Adrenal gland (tissue), 9 donors: ENCODE measurements at regions not wholly inside any gene's neighbourhood (a gene's known extent, or its start where the extent isn't known, plus 50 kb on each side); places are given as distances from the start of the nearest gene placed in this dataset.
"Not testable (repeated sequence)": the region's sequence is repeated elsewhere in the genome, so short reads cannot be mapped to it uniquely, and the experiment has no call there.

Experiments
- DNase-seq, 7 donors: peaks; one replicate each; pipeline ENCODE4 v3.0.0-alpha.2; 2019 to 2020
- H3K27ac ChIP-seq, 5 donors: fragments of 200-600 bp; sonication (generic) in 4 of 5; 1 replicate in 3 of 5; 2 replicates in 2 of 5; pipeline versions ENCODE4 v1.5.1 to v1.8.0; 2016 to 2020; ENCODE audit warnings: mild to moderate bottlenecking in 1 of 5
- H3K27me3 ChIP-seq: fragments of 200-600 bp; 2 replicates; pipeline ENCODE4 v1.8.0; 2021
- H3K36me3 ChIP-seq, 2 donors: fragments of 200-600 bp; replicated peaks in 1 of 2; 1 replicate in 1 of 2; 2 replicates in 1 of 2; pipeline versions ENCODE4 v1.5.1 to v1.8.0; 2018 to 2022
- H3K4me1 ChIP-seq, 2 donors: fragments of 200-600 bp; replicated peaks in 1 of 2; 1 replicate in 1 of 2; 2 replicates in 1 of 2; pipeline versions ENCODE4 v1.5.1 to v1.8.0; 2018 to 2021
- H3K4me3 ChIP-seq, 4 donors: fragments of 200-600 bp; sonication (generic) in 3 of 4; one replicate each; pipeline ENCODE4 v1.5.1; 2016 to 2018
- H3K9me3 ChIP-seq, 3 donors: fragments of 200-600 bp; sonication (generic) in 1 of 3; replicated peaks in 1 of 3; 1 replicate in 2 of 3; 2 replicates in 1 of 3; pipeline versions ENCODE4 v1.5.1 to v1.8.0; 2016 to 2021
- CTCF ChIP-seq, 6 experiments: fragments of 450-650 bp in 4 of 6; fragments of 200-600 bp in 2 of 6; sonication (generic) in 1 of 6; IDR thresholded peaks; 1 replicate in 5 of 6; 2 replicates in 1 of 6; pipeline versions ENCODE4 v1.5.1 to v1.8.0; 2016 to 2021; ENCODE audit warnings: antibody characterized with exemption in 6 of 6, mild to moderate bottlenecking in 2 of 6, moderate library complexity in 1 of 6
- POLR2A ChIP-seq, 2 donors: fragments of 450-650 bp; IDR thresholded peaks; one replicate each; pipeline ENCODE4 v1.6.1; 2017; ENCODE audit warnings: antibody characterized with exemption in 2 of 2, mild to moderate bottlenecking in 2 of 2, moderate library complexity in 1 of 2
- WGBS, 4 donors: extraction: QIAGEN DNeasy Blood & Tissue Kit in 2 of 4; methylation state at CpG; one replicate each; pipeline versions ENCODE4 v1.1.5 to v1.1.7; 2013 to 2017; 5-methylcytosine and 5-hydroxymethylcytosine counted together
- intact Hi-C, 2 donors: fragments of 100-400 bp; cut with DNase I; formaldehyde crosslinking; loops; one replicate each; pipeline versions ENCODE4 v1.14.1 to v1.15.0; 2022 to 2023
- donor health status: healthy with polysubstance abuse.
- donor health status: Bipolar disorder and iron deficiency.
- donor health status: DM: yes; HTN: yes; CAD: no.
- donor health status: DM: no; HTN: no; CAD: no.
- donor health status: DM: no; HTN: no; CAD: no.

DNA sequence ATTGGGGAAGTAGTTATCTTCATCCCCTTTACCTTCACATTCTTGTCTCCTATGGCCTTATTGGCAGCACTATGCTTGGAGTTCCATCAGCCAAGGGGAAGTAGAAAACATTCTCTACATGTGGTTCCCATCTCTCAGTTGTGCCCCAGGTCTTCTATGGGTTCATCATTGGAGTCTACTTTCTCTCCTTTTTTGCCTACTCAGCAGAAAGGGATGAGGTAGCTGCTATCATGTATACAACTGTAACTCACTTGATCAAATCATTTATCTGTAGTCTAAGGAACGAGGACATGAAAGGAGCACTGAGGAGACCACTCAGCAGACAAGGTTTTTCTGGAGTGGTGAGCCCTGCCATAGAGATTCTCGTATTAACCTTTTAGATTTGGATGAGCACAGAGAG, 119.0 kb upstream of the OR13H1 start:
- Histone ChIP-seq H3K9me3 (no peaks in the 10 kb centered on the region), H3K4me3 (no peak overlapping the region), H3K4me1 (no peaks in the 10 kb centered on the region), H3K36me3 (no peaks in the 10 kb centered on the region), H3K27ac (no peak overlapping the region), H3K27me3 (no peaks in the 10 kb centered on the region)
- WGBS, 4 donors, result 29 to 55% (median 42%) methylated on average over 1 to 2 of the region's 2 CpGs
- no peak for TF ChIP-seq CTCF (IDR thresholded peaks at IDR 0.05)
- no peak for TF ChIP-seq POLR2A (IDR thresholded peaks at IDR 0.05)
- intact Hi-C loops, result no loop called here
- no peak for DNase-seq

- intact Hi-C loops, H3K36me3 ChIP-seq, DNase-seq, H3K4me1 ChIP-seq, H3K9me3 ChIP-seq, H3K4me3 ChIP-seq, H3K27me3 ChIP-seq, H3K27ac ChIP-seq: not testable (repeated sequence)
- whole genome bisulfite sequencing, 4 donors, result 71 to 83% (median 80%) methylated on average over 1 of the region's 1 CpG
Measured at GRCh38 chrX:131430465-131430864, 113.4 kb upstream of the OR13H1 start.

DNA sequence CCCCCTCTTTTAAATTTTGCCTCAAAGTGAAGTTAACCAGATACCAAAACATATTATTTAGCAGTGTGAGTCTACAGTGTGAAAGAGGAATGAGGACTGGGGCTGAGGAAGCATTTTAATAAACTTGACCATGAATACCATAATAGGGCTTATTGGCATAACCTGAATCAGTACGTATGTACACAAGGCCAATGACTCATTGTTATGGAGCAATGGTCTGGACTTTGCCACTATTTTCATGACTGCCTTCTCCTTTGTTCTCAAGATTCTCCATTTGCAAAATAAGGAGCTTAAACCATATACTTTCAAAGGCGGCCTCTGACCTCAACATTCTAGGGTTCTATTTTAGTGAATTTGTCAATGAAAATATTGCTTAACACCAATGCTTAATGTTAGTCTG, 102.8 kb upstream of the OR13H1 start:
- intact Hi-C loops, result no loop called here
- WGBS, 4 donors, result 41 to 71% (median 54%) methylated on average over 2 of the region's 2 CpGs
- no peak for TF ChIP-seq CTCF (IDR thresholded peaks at IDR 0.05)
- no peak for TF ChIP-seq POLR2A (IDR thresholded peaks at IDR 0.05)
- Histone ChIP-seq H3K4me1 (no peaks in the 10 kb centered on the region), H3K9me3 (no peaks in the 10 kb centered on the region), H3K27ac (no peak overlapping the region), H3K4me3 (no peak overlapping the region), H3K27me3 (no peaks in the 10 kb centered on the region), H3K36me3 (no peaks in the 10 kb centered on the region)
- DNase-seq, result no peak

- Histone ChIP-seq H3K4me1 (no peaks in the 10 kb centered on the region), H3K27ac (no peak overlapping the region), H3K36me3 (no peaks in the 10 kb centered on the region), H3K4me3 (no peak overlapping the region), H3K9me3 (no peaks in the 10 kb centered on the region), H3K27me3 (no peaks in the 10 kb centered on the region)
- intact Hi-C loops, result no loop called here
- DNase-seq, result no peak
- TF ChIP-seq POLR2A (IDR thresholded peaks at IDR 0.05), result no peak
- no peak for TF ChIP-seq CTCF (IDR thresholded peaks at IDR 0.05)
- 56 to 79% (median 69%) methylated on average over 2 of the region's 2 CpGs for WGBS, 4 donors
Measured at GRCh38 chrX:131445955-131446354, 97.9 kb upstream of the OR13H1 start.

DNA sequence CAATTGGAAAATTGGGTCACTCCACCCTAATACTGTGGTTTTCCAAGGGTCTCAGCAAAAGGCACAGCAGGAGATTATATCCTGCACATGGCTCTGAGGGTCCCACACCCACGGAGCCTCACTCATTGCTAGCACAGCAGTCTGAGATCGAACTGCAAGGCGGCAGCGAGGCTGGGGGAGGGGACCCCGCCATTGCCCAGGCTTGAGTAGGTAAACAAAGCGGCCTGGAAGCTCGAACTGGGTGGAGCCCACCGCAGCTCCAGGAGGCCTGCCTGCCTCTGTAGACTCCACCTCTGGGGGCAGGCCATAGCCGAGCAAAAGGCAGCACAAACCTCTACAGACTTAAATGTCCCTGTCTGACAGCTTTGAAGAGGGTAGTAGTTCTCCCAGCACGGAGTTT, 82.0 kb upstream of the OR13H1 start:
- H3K27me3 ChIP-seq, DNase-seq, H3K27ac ChIP-seq, H3K4me3 ChIP-seq, intact Hi-C loops, H3K36me3 ChIP-seq, H3K9me3 ChIP-seq, H3K4me1 ChIP-seq: not testable (repeated sequence)
- 83 to 91% (median 86%) methylated on average over 1 to 10 of the region's 10 CpGs; no CpG with 5 or more reads in 1 of the 4 donors for WGBS, 4 donors

- H3K27ac ChIP-seq, intact Hi-C loops, H3K9me3 ChIP-seq, H3K4me3 ChIP-seq, H3K36me3 ChIP-seq, DNase-seq, H3K4me1 ChIP-seq, H3K27me3 ChIP-seq: not testable (repeated sequence)
- WGBS, 4 donors, result 50 to 64% (median 53%) methylated on average over 1 of the region's 1 CpG
Measured at GRCh38 chrX:131473809-131474208, 70.1 kb upstream of the OR13H1 start.
